ENCODE measurements at regions not wholly inside any gene's neighbourhood (a gene's known extent, or its start where the extent isn't known, plus 50 kb on each side); places are given as distances from the start of the nearest gene placed in this dataset.

DNA sequence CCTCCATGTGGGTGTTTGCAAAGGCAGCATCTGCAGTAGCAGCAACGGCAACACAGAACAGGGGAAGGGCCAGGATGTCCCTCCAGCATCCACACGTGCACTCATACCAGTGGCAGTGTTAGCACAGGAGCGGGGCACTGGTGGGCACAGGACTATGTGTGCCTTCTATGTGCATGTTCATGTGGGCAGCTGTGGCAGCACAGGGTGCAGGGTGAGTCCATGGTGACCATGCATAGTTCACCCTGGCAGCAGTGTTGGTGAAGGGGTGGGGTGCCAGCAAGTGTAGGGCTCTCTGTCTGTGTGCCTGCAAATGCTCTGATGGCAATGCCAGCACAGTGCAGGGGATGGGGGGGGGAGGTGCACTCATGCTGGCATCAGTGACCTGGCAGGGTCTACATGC, 222.1 kb upstream of the SOX14 start:
- no peak for TF ChIP-seq POLR2AphosphoS5 (IDR thresholded peaks at IDR 0.05; ENCODE audit: low read depth, low read length)
- TF ChIP-seq, protein P1, sequence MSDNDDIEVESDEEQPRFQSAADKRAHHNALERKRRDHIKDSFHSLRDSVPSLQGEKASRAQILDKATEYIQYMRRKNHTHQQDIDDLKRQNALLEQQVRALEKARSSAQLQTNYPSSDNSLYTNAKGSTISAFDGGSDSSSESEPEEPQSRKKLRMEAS (IDR thresholded peaks at IDR 0.05; ENCODE audit: low read depth) = no peak
- TF ChIP-seq, protein P2, sequence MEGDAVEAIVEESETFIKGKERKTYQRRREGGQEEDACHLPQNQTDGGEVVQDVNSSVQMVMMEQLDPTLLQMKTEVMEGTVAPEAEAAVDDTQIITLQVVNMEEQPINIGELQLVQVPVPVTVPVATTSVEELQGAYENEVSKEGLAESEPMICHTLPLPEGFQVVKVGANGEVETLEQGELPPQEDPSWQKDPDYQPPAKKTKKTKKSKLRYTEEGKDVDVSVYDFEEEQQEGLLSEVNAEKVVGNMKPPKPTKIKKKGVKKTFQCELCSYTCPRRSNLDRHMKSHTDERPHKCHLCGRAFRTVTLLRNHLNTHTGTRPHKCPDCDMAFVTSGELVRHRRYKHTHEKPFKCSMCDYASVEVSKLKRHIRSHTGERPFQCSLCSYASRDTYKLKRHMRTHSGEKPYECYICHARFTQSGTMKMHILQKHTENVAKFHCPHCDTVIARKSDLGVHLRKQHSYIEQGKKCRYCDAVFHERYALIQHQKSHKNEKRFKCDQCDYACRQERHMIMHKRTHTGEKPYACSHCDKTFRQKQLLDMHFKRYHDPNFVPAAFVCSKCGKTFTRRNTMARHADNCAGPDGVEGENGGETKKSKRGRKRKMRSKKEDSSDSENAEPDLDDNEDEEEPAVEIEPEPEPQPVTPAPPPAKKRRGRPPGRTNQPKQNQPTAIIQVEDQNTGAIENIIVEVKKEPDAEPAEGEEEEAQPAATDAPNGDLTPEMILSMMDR (IDR thresholded peaks at IDR 0.05) = no peak
- no peak for TF ChIP-seq GABPA (IDR thresholded peaks at IDR 0.05; ENCODE audit: low read depth)
- no peak for TF ChIP-seq YY1 (IDR thresholded peaks at IDR 0.05; ENCODE audit: low read depth)
- TF ChIP-seq FOXM1 (IDR thresholded peaks at IDR 0.05; ENCODE audit: low read depth) = no peak

All from SK-N-SH (cell line).